Breast epithelium (tissue), 3 donors: ENCODE measurements at regions not wholly inside any gene's neighbourhood (a gene's known extent, or its start where the extent isn't known, plus 50 kb on each side); places are given as distances from the start of the nearest gene placed in this dataset.

Experiments
- POLR2A ChIP-seq: fragments of 450-650 bp; IDR thresholded peaks from one replicate; pipeline ENCODE4 v1.6.1; 2016; ENCODE audit warnings: antibody characterized with exemption, mild to moderate bottlenecking, moderate library complexity
- POLR2AphosphoS5 ChIP-seq, 3 donors: sonication (generic); formaldehyde crosslinking; IDR thresholded peaks; one replicate each; pipeline ENCODE4 v1.6.1; 2017; ENCODE audit warnings: antibody characterized with exemption in 3 of 3
- TF ChIP-seq, protein P1 (sequence below), 3 donors: fragments of 450-650 bp; IDR thresholded peaks; one replicate each; pipeline ENCODE4 v1.5.1; 2016 to 2017; ENCODE audit warnings: antibody characterized with exemption in 3 of 3, mild to moderate bottlenecking in 3 of 3, moderate library complexity in 3 of 3

DNA sequence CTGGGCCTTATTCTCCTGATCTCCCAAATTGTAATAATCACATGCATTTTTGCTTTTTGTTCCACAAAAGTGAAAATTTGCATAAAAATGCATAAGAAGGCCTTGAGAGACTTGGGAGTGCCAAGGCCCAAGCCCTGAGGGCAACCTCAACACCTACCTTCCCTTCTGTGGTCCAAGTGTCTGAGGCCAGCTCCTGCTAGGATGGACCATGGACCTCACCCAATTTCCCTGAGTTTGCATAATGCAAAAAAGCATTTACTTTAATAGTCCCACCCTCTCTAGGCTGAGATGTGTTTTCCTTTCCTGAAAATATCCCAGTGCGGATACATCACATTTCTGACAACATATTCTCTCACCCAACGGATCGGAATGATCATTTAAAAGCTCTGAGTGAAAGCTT is 194.1 kb upstream of the TENM4 start:
- TF ChIP-seq, protein P1, sequence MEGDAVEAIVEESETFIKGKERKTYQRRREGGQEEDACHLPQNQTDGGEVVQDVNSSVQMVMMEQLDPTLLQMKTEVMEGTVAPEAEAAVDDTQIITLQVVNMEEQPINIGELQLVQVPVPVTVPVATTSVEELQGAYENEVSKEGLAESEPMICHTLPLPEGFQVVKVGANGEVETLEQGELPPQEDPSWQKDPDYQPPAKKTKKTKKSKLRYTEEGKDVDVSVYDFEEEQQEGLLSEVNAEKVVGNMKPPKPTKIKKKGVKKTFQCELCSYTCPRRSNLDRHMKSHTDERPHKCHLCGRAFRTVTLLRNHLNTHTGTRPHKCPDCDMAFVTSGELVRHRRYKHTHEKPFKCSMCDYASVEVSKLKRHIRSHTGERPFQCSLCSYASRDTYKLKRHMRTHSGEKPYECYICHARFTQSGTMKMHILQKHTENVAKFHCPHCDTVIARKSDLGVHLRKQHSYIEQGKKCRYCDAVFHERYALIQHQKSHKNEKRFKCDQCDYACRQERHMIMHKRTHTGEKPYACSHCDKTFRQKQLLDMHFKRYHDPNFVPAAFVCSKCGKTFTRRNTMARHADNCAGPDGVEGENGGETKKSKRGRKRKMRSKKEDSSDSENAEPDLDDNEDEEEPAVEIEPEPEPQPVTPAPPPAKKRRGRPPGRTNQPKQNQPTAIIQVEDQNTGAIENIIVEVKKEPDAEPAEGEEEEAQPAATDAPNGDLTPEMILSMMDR (IDR thresholded peaks at IDR 0.05), result no peak
- TF ChIP-seq POLR2AphosphoS5 (IDR thresholded peaks at IDR 0.05) (no peak), POLR2A (no peak)
